Activated CD4-positive, alpha-beta T cell treated with anti-CD3 and anti-CD28 coated beads for 1 hour (primary cell): ENCODE measurements at regions not wholly inside any gene's neighbourhood (a gene's known extent, or its start where the extent isn't known, plus 50 kb on each side); places are given as distances from the start of the nearest gene placed in this dataset.
"Not testable (repeated sequence)": the region's sequence is repeated elsewhere in the genome, so short reads cannot be mapped to it uniquely, and the experiment has no call there.

Source experiments
- DNase-seq: peaks from one replicate; pipeline ENCODE4 v3.0.0-alpha.2; 2020

- no peak for DNase-seq
Observed at GRCh38 chr6:4447639-4448330, 312.4 kb upstream of the ECI2 start.

GRCh38 chr6:4446982-4447381, 311.6 kb upstream of the ECI2 start:
- no peak for DNase-seq

- DNase-seq, result no peak
Observed at GRCh38 chr6:4441981-4442434, 306.6 kb upstream of the ECI2 start.

- no peak for DNase-seq
Observed at GRCh38 chr6:4439159-4439558, 303.8 kb upstream of the ECI2 start.

GRCh38 chr6:4437342-4437741, 302.0 kb upstream of the ECI2 start:
- no peak for DNase-seq

- DNase-seq, result no peak
Observed at GRCh38 chr6:4435981-4436445, 300.6 kb upstream of the ECI2 start.

- DNase-seq, result no peak
Observed at GRCh38 chr6:4434655-4435054, 299.3 kb upstream of the ECI2 start.

- no peak for DNase-seq
Observed at GRCh38 chr6:4433199-4433598, 297.8 kb upstream of the ECI2 start.

GRCh38 chr6:4426968-4427367, 291.6 kb upstream of the ECI2 start:
- no peak for DNase-seq

GRCh38 chr6:4421837-4422236, 286.5 kb upstream of the ECI2 start:
- no peak for DNase-seq

- DNase-seq, result no peak
Observed at GRCh38 chr6:4420160-4420865, 284.9 kb upstream of the ECI2 start.

GRCh38 chr6:4415549-4415948, 280.2 kb upstream of the ECI2 start:
- DNase-seq, result no peak

GRCh38 chr6:4414078-4414477, 278.7 kb upstream of the ECI2 start:
- DNase-seq, result not testable (repeated sequence)

GRCh38 chr6:4413073-4413472, 277.7 kb upstream of the ECI2 start:
- no peak for DNase-seq

GRCh38 chr6:4412488-4412887, 277.1 kb upstream of the ECI2 start:
- DNase-seq, result no peak

- no peak for DNase-seq
Observed at GRCh38 chr6:4412077-4412476, 276.7 kb upstream of the ECI2 start.

GRCh38 chr6:4407710-4408109, 272.3 kb upstream of the ECI2 start:
- DNase-seq, result not testable (repeated sequence)

GRCh38 chr6:4405621-4406212, 270.3 kb upstream of the ECI2 start:
- no peak for DNase-seq

GRCh38 chr6:4404415-4404814, 269.0 kb upstream of the ECI2 start:
- DNase-seq, result no peak

- no peak for DNase-seq
Observed at GRCh38 chr6:4403828-4404227, 268.5 kb upstream of the ECI2 start.

GRCh38 chr6:4403023-4403752, 267.8 kb upstream of the ECI2 start:
- no peak for DNase-seq

- no peak for DNase-seq
Observed at GRCh38 chr6:4402477-4402976, 267.2 kb upstream of the ECI2 start.
